Transverse colon (tissue), 4 donors: ENCODE measurements at regions not wholly inside any gene's neighbourhood (a gene's known extent, or its start where the extent isn't known, plus 50 kb on each side); places are given as distances from the start of the nearest gene placed in this dataset.

Experiments
- DNase-seq: peaks from one replicate; pipeline ENCODE4 v3.0.0-alpha.2; 2019
- H3K27ac ChIP-seq, 4 donors: fragments of 200-600 bp; sonication (generic); 2 replicates each; pipeline ENCODE4 v1.5.1; 2016 to 2018; ENCODE audit warnings: inconsistent platforms in 4 of 4
- H3K27me3 ChIP-seq: fragments of 200-600 bp; sonication (generic); 2 replicates; pipeline ENCODE4 v1.5.1; 2017; ENCODE audit warnings: inconsistent platforms
- H3K36me3 ChIP-seq, 4 donors: fragments of 200-600 bp; sonication (generic); 2 replicates each; pipeline ENCODE4 v1.5.1; 2017 to 2019; ENCODE audit warnings: inconsistent platforms in 4 of 4
- H3K4me1 ChIP-seq, 4 donors: fragments of 200-600 bp; sonication (generic); 2 replicates each; pipeline ENCODE4 v1.5.1; 2017 to 2020; ENCODE audit warnings: inconsistent platforms in 4 of 4
- H3K4me3 ChIP-seq, 4 donors: fragments of 200-600 bp; sonication (generic); 1 replicate in 1 of 4; 2 replicates in 3 of 4; pipeline versions ENCODE4 v1.5.1 to v1.6.1; 2017 to 2019; ENCODE audit warnings: inconsistent platforms in 4 of 4
- H3K9me3 ChIP-seq, 2 donors: fragments of 200-600 bp; sonication (generic); 2 replicates each; pipeline ENCODE4 v1.5.1; 2017 to 2019; ENCODE audit warnings: inconsistent platforms in 2 of 2
- EP300 ChIP-seq: sonication (generic); formaldehyde crosslinking; IDR thresholded peaks from one replicate; pipeline ENCODE4 v1.6.1; 2017; ENCODE audit warnings: antibody characterized with exemption, low read depth
- POLR2A ChIP-seq: fragments of 450-650 bp; IDR thresholded peaks from one replicate; pipeline ENCODE4 v1.6.1; 2016; ENCODE audit warnings: antibody characterized with exemption, mild to moderate bottlenecking, moderate library complexity
- POLR2AphosphoS5 ChIP-seq, 3 donors: sonication (generic); formaldehyde crosslinking; IDR thresholded peaks; one replicate each; pipeline ENCODE4 v1.6.1; 2016; ENCODE audit warnings: antibody characterized with exemption in 3 of 3
- WGBS, 2 donors: methylation state at CpG; one replicate each; pipeline ENCODE4 v1.1.5; 2018; ENCODE audit warnings: low coverage in 1 of 2; 5-methylcytosine and 5-hydroxymethylcytosine counted together
- in situ Hi-C, 4 donors: fragments of 200-750 bp; cut with MboI; loops; one replicate each; pipeline versions ENCODE4 v1.15.0 to v1.15.1; 2017; ENCODE audit warnings: low sequenced_read_pairs in 3 of 4, low pct_ligation_motif_present in 1 of 4, low pct_unique_long_range_greater_than_20kb in 1 of 4
- intact Hi-C: fragments of 100-400 bp; cut with DNase I; formaldehyde crosslinking; loops from one replicate; pipeline ENCODE4 v1.15.1; 2023; ENCODE audit warnings: low total_unique reads
- TF ChIP-seq, protein P1 (sequence below), 5 experiments: fragments of 200-600 bp in 3 of 5; fragments of 450-650 bp in 2 of 5; sonication (generic) in 3 of 5; IDR thresholded peaks; 1 replicate in 2 of 5; 2 replicates in 3 of 5; pipeline ENCODE4 v1.5.1; 2016 to 2017; ENCODE audit warnings: antibody characterized with exemption in 5 of 5, inconsistent platforms in 3 of 5, mild to moderate bottlenecking in 2 of 5, moderate library complexity in 1 of 5

GRCh38 chr18:8471372-8471771 is 137.9 kb upstream of the RAB12 start:
- H3K27ac ChIP-seq = no peak overlapping the region
- H3K4me3 ChIP-seq = no peak overlapping the region
- H3K9me3 ChIP-seq = no peaks in the 10 kb centered on the region
- H3K4me1 ChIP-seq = no peaks in the 10 kb centered on the region
- TF ChIP-seq, protein P1, sequence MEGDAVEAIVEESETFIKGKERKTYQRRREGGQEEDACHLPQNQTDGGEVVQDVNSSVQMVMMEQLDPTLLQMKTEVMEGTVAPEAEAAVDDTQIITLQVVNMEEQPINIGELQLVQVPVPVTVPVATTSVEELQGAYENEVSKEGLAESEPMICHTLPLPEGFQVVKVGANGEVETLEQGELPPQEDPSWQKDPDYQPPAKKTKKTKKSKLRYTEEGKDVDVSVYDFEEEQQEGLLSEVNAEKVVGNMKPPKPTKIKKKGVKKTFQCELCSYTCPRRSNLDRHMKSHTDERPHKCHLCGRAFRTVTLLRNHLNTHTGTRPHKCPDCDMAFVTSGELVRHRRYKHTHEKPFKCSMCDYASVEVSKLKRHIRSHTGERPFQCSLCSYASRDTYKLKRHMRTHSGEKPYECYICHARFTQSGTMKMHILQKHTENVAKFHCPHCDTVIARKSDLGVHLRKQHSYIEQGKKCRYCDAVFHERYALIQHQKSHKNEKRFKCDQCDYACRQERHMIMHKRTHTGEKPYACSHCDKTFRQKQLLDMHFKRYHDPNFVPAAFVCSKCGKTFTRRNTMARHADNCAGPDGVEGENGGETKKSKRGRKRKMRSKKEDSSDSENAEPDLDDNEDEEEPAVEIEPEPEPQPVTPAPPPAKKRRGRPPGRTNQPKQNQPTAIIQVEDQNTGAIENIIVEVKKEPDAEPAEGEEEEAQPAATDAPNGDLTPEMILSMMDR (IDR thresholded peaks at IDR 0.05) = no peak
- no peak for TF ChIP-seq POLR2AphosphoS5 (IDR thresholded peaks at IDR 0.05)
- in situ Hi-C loops = no loop called here
- intact Hi-C loops = loop anchor here (10.0 kb wide), 1 partner anchor 1197 kb away; no protein-coding TSS in a partner anchor
- no peaks in the 10 kb centered on the region for H3K27me3 ChIP-seq
- DNase-seq = no peak
- WGBS, 2 donors = 60 to 94% methylated on average over 1 to 6 of the region's 6 CpGs
- H3K36me3 ChIP-seq = no peaks in the 10 kb centered on the region

GRCh38 chr18:8474661-8475060 is 134.6 kb upstream of the RAB12 start:
- no peak for DNase-seq
- intact Hi-C loops (loop anchor here (10.0 kb wide), 1 partner anchor 1200 kb away; no protein-coding TSS in a partner anchor), in situ Hi-C loops (loop anchor here in 3 of 4 donors (25.0 kb wide), 2 partner anchors 513 to 1212 kb away; no protein-coding TSS in a partner anchor)
- TF ChIP-seq POLR2A (no peak), EP300 (no peak), POLR2AphosphoS5 (IDR thresholded peaks at IDR 0.05) (no peak)
- TF ChIP-seq, protein P1 (IDR thresholded peaks at IDR 0.05) = no peak
- H3K4me1 ChIP-seq = no peaks in the 10 kb centered on the region
- no peaks in the 10 kb centered on the region for H3K36me3 ChIP-seq
- 53 to 78% methylated on average over 3 of the region's 3 CpGs for WGBS, 2 donors
- H3K4me3 ChIP-seq = no peak overlapping the region
- no peaks in the 10 kb centered on the region for H3K27me3 ChIP-seq
- H3K9me3 ChIP-seq = no peaks in the 10 kb centered on the region
- H3K27ac ChIP-seq = no peak overlapping the region

- no peaks in the 10 kb centered on the region for H3K9me3 ChIP-seq
- no peaks in the 10 kb centered on the region for H3K36me3 ChIP-seq
- intact Hi-C loops = loop anchor here (10.0 kb wide), 1 partner anchor 1203 kb away; no protein-coding TSS in a partner anchor
- TF ChIP-seq, protein P1 (IDR thresholded peaks at IDR 0.05) = no peak
- TF ChIP-seq POLR2AphosphoS5 (IDR thresholded peaks at IDR 0.05) = no peak
- no peak for TF ChIP-seq EP300
- TF ChIP-seq POLR2A = no peak
- H3K27me3 ChIP-seq = no peaks in the 10 kb centered on the region
- 75 to 100% methylated on average over 1 to 5 of the region's 5 CpGs for WGBS, 2 donors
- H3K4me1 ChIP-seq = no peaks in the 10 kb centered on the region
- in situ Hi-C loops = loop anchor here in 3 of 4 donors (25.0 kb wide), 2 partner anchors 510 to 1215 kb away; no protein-coding TSS in a partner anchor
- H3K4me3 ChIP-seq = no peak overlapping the region
- DNase-seq = no peak
- no peak overlapping the region for H3K27ac ChIP-seq
Observed at GRCh38 chr18:8477615-8478014, 131.6 kb upstream of the RAB12 start.

DNA sequence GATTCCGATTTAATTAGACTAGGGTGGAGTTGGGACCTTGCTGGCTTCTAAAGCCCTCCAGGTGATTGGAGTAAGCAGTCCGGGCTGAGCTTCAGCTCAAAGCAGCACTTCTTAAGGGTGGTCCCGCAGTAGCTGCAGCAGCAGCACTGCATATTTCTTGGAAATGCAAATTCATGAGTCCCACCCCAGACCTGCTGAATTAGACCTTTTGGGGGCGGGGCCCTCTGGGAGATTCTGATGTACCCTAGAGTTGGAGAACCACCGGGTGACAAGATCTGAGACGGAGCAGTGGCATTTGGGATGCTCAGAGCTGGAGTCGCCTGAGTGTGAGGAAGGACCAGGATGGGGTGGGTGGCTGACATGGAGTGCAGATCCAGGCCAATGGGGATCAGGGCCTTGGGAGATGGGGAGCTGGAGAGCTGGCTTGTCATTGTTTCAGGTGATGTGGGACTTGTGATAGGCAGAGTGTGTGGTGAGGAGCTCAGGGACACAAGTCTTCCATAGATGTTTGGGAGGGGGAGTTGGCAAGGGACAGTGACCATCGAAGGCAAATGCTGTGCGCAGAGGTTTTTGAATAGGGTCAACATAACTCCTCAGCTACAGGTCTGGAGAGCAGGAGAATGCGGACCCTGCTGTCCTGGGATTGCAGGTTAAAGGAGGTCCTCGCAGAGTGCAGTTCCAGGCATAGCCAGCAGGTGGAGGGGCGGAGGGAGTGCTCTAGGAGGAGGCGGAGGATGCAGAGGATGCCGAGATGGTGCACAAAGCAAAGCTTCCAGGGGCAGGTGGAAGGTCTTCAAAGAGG is 130.9 kb upstream of the RAB12 start:
- in situ Hi-C loops = loop anchor here in 3 of 4 donors (25.0 kb wide), 2 partner anchors 509 to 1216 kb away; no protein-coding TSS in a partner anchor
- DNase-seq = peak; percentile 57
- Histone ChIP-seq H3K36me3 (no peaks in the 10 kb centered on the region), H3K4me3 (no peak overlapping the region), H3K4me1 (no peaks in the 10 kb centered on the region), H3K9me3 (no peaks in the 10 kb centered on the region), H3K27ac (no peak overlapping the region), H3K27me3 (no peaks in the 10 kb centered on the region)
- WGBS, 2 donors = 48 to 82% methylated on average over 3 to 14 of the region's 14 CpGs
- TF ChIP-seq, protein P1 (IDR thresholded peaks at IDR 0.05) = peak; percentile 59 to 81 (median 75)
- TF ChIP-seq EP300 (no peak), POLR2A (no peak)
- intact Hi-C loops = loop anchor here (10.0 kb wide), 1 partner anchor 1204 kb away; no protein-coding TSS in a partner anchor
